GM12875 (cell line): ENCODE measurements at regions not wholly inside any gene's neighbourhood (a gene's known extent, or its start where the extent isn't known, plus 50 kb on each side); places are given as distances from the start of the nearest gene placed in this dataset.
"Not testable (repeated sequence)": the region's sequence is repeated elsewhere in the genome, so short reads cannot be mapped to it uniquely, and the experiment has no call there.

Experiments
- H3K4me3 ChIP-seq: one replicate; pipeline ENCODE4 v1.5.1; 2011; ENCODE audit warnings: low read depth, low read length, control low read depth
- CTCF ChIP-seq: IDR thresholded peaks from 2 replicates; pipeline ENCODE4 v1.5.1; 2011; ENCODE audit warnings: low read depth, mild to moderate bottlenecking, control low read depth, inconsistent platforms, low read length, moderate library complexity, borderline replicate concordance; ENCODE audit not compliant: insufficient read depth

DNA sequence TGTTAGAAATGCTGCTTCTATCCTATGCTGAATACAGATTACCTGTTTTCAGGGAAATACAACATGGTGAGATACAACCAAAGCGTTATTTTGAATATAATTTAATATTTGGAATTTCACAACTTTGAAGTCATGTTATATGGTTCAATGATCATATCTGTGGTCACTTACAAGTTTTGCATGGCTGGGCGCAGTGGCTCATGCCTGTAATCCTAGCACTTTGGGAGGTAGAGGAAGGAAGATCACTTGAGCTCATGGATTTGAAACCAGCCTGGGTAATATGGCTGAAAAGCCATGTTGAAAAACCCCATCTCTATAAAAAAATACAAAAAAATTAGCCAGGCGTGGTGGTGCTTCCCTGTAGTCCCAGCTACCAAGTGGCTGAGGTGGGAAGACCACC lies 57.9 kb downstream of the DOP1B start:
- TF ChIP-seq CTCF = no peak
- no peak overlapping the region for H3K4me3 ChIP-seq

GRCh38 chr21:36217743-36218142 lies 61.1 kb downstream of the DOP1B start:
- no peak overlapping the region for H3K4me3 ChIP-seq
- no peak for TF ChIP-seq CTCF

DNA sequence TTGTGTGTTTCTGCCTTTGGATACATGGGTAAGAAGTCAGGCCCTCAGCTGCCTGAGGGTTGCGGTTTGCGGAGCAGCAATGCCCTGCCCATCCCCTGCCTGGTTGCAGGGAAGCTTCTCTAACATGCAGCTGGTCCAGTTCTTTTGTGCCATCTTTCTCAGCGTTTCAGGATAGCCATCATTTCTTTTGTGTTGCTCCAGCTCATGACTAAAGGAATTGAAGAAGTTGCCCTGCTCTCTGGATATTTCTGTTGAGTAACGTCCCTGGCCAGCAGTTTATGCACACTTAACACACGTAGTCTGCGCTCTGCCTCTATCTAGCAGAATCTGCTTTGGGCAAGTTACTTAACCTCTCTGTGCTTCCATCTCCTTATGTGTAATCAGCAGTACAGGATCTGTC lies 62.1 kb downstream of the DOP1B start:
- no peak for TF ChIP-seq CTCF

DNA sequence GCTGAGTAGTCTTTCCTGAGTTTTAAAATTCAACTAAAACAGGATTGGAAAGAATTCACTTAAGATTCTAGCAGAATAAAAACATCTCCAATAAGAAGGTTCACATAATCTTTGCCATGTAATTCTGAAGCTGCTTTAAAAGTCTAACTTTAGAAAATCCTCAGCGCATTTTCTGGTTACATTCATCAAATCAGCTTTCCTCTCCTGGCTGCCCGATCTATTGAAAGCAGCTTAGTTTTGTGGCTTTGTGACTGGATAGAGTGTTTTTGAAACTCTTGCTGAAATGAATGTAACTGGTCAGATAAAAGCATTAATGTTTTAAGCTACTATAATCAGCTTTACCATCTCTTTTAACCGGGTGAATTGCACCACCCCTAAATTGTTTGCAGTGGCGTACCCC lies 66.8 kb downstream of the DOP1B start:
- TF ChIP-seq CTCF = no peak

More for the DNA sequence above, 62.1 kb downstream of the DOP1B start:
- H3K4me3 ChIP-seq = no peak overlapping the region

DNA sequence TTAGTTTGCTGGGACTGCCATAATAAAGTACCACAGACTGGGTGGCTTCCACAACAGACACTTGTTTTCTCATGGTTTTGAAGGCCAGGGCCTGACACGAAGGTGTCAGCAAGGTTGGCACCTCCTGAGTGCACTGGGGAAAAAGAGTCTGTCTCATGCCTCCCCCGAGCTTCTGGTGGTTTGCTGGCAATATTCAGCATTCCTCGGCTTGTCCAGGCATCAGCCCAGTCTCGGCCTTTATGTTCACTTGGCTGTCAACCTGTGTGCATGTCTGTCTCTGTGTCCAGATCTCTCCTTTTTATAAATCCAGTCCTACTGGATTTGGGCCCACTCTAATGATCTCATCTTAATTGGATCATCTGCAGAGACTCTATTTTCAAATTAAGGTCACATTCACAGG lies 72.6 kb downstream of the DOP1B start:
- TF ChIP-seq CTCF = no peak
- no peak overlapping the region for H3K4me3 ChIP-seq

More for the DNA sequence above, 66.8 kb downstream of the DOP1B start:
- H3K4me3 ChIP-seq = no peak overlapping the region

- not testable (repeated sequence) for H3K4me3 ChIP-seq
Measured at GRCh38 chr21:36231444-36231843, 74.8 kb downstream of the DOP1B start.

- no peak for TF ChIP-seq CTCF
- H3K4me3 ChIP-seq = no peak overlapping the region
Measured at GRCh38 chr21:36232641-36233040, 76.0 kb downstream of the DOP1B start.

DNA sequence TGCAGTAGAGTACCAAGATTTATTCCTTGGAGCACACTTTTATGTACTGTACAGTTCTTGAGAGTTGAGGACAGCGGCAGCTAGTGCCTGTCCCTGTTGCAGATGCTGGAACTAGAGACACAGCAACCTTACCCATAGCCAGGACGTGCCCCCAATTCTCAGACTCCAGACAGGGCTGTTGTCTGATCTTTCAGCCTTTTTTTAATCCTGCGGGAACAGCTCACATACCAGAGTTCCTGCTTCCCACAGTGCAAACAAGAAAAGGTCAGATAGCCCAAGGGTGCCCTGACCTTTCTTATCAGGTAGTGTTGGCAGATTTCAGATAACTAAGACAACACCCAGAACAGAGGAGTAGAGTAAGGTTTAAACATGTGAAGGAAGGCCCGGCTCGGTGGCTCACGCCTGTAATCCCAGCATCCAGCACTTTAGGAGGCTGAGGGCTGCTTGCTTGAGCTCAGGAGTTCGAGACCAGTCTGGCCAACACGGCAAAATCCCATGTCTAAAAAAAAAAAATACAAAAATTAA lies 78.5 kb downstream of the DOP1B start:
- TF ChIP-seq CTCF = no peak
- H3K4me3 ChIP-seq = no peak overlapping the region
